ENCODE measurements at regions not wholly inside any gene's neighbourhood (a gene's known extent, or its start where the extent isn't known, plus 50 kb on each side); places are given as distances from the start of the nearest gene placed in this dataset.
"Not testable (repeated sequence)": the region's sequence is repeated elsewhere in the genome, so short reads cannot be mapped to it uniquely, and the experiment has no call there.

DNA sequence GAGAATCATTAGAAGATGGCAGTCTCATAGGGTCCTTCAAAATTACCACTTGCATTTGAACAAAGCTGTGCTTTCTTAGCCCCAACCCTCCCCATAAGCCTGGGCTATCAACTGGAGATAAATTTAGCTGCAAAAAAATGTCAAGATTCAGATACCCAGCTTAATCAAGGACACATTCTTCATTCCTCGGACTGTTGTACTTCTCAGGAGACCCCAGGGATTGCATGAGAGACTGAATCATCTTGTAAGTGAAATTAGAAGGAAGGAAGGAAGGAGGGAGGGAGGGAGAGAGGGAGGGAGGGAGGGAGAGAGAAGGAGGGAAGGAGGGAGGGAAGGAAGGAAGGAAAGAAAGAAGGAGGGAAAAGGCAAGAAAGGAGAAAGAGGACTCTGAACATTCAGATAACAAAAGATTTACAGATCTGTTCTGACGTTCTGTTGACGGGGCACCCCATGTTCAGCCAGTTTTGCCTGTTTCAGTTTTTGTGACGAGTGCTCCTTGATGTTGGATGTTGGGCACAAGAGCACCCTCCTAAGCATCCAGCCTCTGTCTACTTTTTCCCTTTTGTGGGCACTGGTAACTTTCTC, 498.7 kb downstream of the PREX1 start:
- no peak for DNase-seq (ENCODE audit: low spot score)
- Histone ChIP-seq H3K4me3 (no peak overlapping the region), H3K27ac (no peak overlapping the region)
- TF ChIP-seq, protein P1, sequence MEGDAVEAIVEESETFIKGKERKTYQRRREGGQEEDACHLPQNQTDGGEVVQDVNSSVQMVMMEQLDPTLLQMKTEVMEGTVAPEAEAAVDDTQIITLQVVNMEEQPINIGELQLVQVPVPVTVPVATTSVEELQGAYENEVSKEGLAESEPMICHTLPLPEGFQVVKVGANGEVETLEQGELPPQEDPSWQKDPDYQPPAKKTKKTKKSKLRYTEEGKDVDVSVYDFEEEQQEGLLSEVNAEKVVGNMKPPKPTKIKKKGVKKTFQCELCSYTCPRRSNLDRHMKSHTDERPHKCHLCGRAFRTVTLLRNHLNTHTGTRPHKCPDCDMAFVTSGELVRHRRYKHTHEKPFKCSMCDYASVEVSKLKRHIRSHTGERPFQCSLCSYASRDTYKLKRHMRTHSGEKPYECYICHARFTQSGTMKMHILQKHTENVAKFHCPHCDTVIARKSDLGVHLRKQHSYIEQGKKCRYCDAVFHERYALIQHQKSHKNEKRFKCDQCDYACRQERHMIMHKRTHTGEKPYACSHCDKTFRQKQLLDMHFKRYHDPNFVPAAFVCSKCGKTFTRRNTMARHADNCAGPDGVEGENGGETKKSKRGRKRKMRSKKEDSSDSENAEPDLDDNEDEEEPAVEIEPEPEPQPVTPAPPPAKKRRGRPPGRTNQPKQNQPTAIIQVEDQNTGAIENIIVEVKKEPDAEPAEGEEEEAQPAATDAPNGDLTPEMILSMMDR (IDR thresholded peaks at IDR 0.05) = no peak

DNA sequence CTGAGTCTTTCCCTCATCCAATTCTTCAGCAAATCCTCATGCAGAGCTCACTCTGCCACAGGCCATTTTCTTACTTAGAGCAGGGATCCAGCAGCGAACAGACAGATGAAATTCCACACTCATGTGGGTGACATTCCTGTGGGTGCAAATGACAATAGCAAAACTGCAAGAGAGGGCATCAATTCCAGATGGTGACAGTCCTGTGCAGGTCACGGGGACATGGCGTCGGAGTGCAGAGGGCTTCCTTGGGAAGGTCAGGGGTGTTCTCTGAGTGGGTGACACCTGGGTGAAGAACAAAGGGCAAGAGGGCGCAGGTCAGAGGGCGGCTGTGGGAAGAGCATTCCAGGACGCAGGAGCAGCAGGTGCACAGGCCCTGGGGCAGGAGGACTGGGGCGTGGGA, 500.0 kb downstream of the PREX1 start:
- not testable (repeated sequence) for H3K27ac ChIP-seq; H3K4me3 ChIP-seq; DNase-seq (ENCODE audit: low spot score)

GRCh38 chr20:48326868-48327267, 500.9 kb downstream of the PREX1 start:
- Histone ChIP-seq H3K27ac (no peak overlapping the region), H3K4me3 (no peak overlapping the region)
- TF ChIP-seq, protein P1 (IDR thresholded peaks at IDR 0.05) = no peak
- DNase-seq (ENCODE audit: low spot score) = no peak

- TF ChIP-seq, protein P1 (IDR thresholded peaks at IDR 0.05) = no peak
- no peak overlapping the region for H3K4me3 ChIP-seq
- no peak overlapping the region for H3K27ac ChIP-seq
- no peak for DNase-seq (ENCODE audit: low spot score)
These were observed 501.4 kb downstream of the PREX1 start for GRCh38 chr20:48326434-48326691.

- H3K4me3 ChIP-seq = no peak overlapping the region
- no peak for DNase-seq (ENCODE audit: low spot score)
- no peak overlapping the region for H3K27ac ChIP-seq
- TF ChIP-seq, protein P1 (IDR thresholded peaks at IDR 0.05) = no peak
These were observed 502.0 kb downstream of the PREX1 start for GRCh38 chr20:48325656-48326433.

GRCh38 chr20:48324744-48325143, 503.1 kb downstream of the PREX1 start:
- TF ChIP-seq, protein P1 (IDR thresholded peaks at IDR 0.05) = no peak
- no peak overlapping the region for H3K4me3 ChIP-seq
- H3K27ac ChIP-seq = no peak overlapping the region
- no peak for DNase-seq (ENCODE audit: low spot score)

DNA sequence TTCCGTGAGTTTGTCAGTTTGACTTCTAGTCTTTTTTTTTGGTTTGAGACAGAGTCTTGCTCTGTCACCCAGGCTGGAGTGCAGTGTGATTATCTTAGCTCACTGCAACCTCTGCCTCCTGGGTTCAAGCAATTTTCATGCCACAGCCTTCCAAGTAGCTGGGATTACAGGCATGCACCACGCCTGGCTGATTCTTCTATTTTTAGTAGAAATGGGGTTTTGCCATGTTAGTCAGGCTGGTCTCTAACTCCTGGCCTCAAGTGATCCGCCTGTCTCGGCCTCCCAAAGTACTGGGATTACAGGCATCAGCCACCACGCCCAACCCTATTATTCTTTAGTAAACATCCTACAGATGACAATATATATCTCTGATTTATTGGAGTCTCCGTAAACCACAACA, 506.5 kb downstream of the PREX1 start:
- no peak for DNase-seq (ENCODE audit: low spot score)
- TF ChIP-seq, protein P1 (IDR thresholded peaks at IDR 0.05) = no peak
- Histone ChIP-seq H3K27ac (no peak overlapping the region), H3K4me3 (no peak overlapping the region)
